ENCODE measurements at regions not wholly inside any gene's neighbourhood (a gene's known extent, or its start where the extent isn't known, plus 50 kb on each side); places are given as distances from the start of the nearest gene placed in this dataset.

GRCh38 chr2:160889439-160890170, 270.6 kb upstream of the TANK start:
- no peak for DNase-seq

- DNase-seq, result no peak
Measured at GRCh38 chr2:160890667-160891352, 269.4 kb upstream of the TANK start.

- DNase-seq, result no peak
Measured at GRCh38 chr2:160891353-160891740, 268.9 kb upstream of the TANK start.

- no peak for DNase-seq
Measured at GRCh38 chr2:160892204-160892603, 268.0 kb upstream of the TANK start.

GRCh38 chr2:160893581-160893980, 266.6 kb upstream of the TANK start:
- DNase-seq, result no peak

GRCh38 chr2:160898581-160899307, 261.5 kb upstream of the TANK start:
- no peak for DNase-seq

- DNase-seq, result no peak
Measured at GRCh38 chr2:160901613-160902012, 258.6 kb upstream of the TANK start.

GRCh38 chr2:160905862-160906261, 254.4 kb upstream of the TANK start:
- no peak for DNase-seq

GRCh38 chr2:160906878-160907277, 253.3 kb upstream of the TANK start:
- no peak for DNase-seq

- DNase-seq, result no peak
Measured at GRCh38 chr2:160907738-160908137, 252.5 kb upstream of the TANK start.

- DNase-seq, result no peak
Measured at GRCh38 chr2:160908157-160908556, 252.1 kb upstream of the TANK start.

GRCh38 chr2:160909781-160910242, 250.4 kb upstream of the TANK start:
- DNase-seq, result no peak

GRCh38 chr2:160910681-160911080, 249.5 kb upstream of the TANK start:
- DNase-seq, result no peak

- DNase-seq, result no peak
Measured at GRCh38 chr2:160911258-160911657, 249.0 kb upstream of the TANK start.

- no peak for DNase-seq
Measured at GRCh38 chr2:160912276-160912675, 248.0 kb upstream of the TANK start.

GRCh38 chr2:160913323-160913722, 246.9 kb upstream of the TANK start:
- DNase-seq, result no peak

- no peak for DNase-seq
Measured at GRCh38 chr2:160914217-160914616, 246.0 kb upstream of the TANK start.

- no peak for DNase-seq
Measured at GRCh38 chr2:160916300-160916699, 243.9 kb upstream of the TANK start.

GRCh38 chr2:160917850-160918249, 242.4 kb upstream of the TANK start:
- DNase-seq, result no peak

- DNase-seq, result no peak
Measured at GRCh38 chr2:160918258-160918657, 242.0 kb upstream of the TANK start.

- DNase-seq, result peak in 1 of 4 experiments; percentile 1
Measured at GRCh38 chr2:160918906-160919503, 241.2 kb upstream of the TANK start.

- DNase-seq, result no peak
Measured at GRCh38 chr2:160920061-160920460, 240.2 kb upstream of the TANK start.

- DNase-seq, result no peak
Measured at GRCh38 chr2:160920791-160921303, 239.4 kb upstream of the TANK start.

Data from activated naive CD4-positive, alpha-beta T cell (primary cell).